ENCODE measurements at regions not wholly inside any gene's neighbourhood (a gene's known extent, or its start where the extent isn't known, plus 50 kb on each side); places are given as distances from the start of the nearest gene placed in this dataset.
A peak's percentile ranks its signal among the peaks of the same experiment; 100 is the strongest.

DNA sequence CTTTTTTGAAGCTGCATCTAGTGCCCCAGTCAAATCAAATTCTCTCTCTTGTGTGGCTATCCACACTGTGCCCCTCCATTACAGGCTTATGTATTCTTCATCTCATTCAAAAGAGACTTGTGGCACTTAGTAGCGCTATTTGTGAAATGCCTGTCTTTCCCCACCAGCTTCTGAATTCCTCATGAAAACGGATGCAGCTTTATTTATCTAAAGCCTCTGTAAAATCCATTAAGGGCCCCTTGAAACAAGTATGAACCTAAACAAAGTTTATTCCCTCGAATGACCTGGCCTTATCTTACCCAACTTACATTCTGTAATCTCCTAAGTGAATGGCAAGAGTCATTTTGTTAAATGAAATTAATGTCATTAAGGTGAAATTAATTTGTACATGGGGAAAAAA lies 417.4 kb upstream of the PIK3C3 start:
- no peak for DNase-seq

DNA sequence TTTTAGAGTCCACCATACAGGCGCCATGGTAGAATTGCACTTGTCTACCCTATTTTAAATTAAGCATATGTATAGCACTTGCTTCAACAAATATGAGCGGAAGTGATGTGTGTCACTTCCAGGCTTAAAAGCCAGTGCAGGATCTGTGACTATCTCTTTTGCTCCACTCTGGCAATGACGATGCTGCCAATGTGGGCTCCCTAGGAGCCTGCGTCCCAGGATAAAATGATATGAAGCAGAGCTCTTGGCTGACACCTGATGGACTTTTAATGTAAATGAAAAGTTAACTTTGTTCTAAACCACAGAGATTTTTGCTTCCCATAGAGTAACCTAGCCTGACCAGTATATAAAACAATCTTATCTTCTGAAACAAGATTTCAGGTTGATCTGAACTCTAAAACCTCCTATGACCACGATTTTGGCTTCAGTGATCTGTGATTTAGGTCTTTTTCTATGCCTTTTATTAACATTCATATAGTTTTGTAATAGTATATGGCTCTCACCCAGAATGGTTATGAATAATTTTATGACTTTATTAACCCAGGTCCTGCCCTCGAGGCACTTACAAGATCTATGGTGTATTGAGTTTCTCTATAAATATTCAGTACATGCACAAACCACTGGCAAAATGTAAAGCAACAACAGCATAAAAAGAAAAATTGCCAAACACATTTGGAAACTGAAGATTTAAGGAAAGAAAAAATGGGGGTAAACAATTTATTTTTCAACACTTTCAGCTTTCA lies 422.5 kb upstream of the PIK3C3 start:
- peak; percentile 21 to 55 for DNase-seq

DNA sequence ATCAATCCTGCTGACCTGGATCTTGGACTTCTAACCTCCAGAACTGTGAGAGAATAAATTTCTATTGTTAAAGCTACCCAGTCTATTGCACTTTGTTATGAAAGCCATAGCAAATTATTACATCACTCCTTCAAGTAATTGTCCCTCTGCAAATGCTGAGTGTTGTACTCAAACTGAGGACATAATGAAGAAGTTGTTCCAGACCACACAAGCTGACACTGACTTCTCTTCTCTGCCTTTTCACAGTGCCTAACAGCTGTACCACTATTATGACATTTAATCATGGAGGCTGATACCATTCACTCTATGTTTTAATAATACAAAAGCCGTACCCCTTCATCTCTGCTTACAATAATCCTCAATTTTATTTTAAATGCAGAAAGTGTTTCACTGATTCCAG lies 424.1 kb upstream of the PIK3C3 start:
- DNase-seq: no peak

DNA sequence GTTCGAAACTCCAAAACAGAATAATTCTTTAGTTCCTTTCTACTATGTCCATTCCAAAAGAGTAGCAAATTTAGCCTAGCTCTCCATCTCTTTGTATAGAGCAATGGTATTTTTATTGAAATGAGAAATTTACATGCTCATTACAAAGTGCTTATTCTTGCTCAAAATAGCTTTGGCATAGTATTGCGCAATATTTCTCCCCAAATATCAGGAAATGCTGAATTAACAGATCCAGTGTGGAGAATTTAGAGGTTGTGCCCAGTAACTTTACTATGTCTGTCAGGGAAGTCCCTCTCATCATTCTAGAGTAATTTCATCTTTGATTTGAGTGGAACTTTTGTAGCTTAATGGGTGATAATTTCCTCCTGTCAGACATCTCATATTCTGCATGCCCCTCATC lies 425.9 kb upstream of the PIK3C3 start:
- no peak for DNase-seq

DNA sequence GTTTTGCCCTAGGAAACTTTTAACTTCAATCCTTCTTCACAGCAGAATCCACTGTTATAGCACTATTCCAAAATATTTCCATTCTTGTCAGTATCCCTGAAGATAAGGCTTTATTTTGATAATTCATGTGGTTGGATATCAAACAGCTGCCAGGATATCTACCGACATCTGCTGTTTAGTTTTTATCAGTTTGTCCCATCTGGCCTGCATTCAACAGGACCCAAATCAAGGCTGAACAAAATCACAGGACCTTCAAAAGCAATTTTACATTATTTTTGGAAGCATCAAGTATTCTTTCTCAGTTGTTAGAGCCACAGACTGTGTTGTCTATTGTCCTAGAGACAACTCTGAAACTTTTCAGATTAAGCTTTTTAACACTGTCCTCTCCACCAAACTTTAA lies 429.0 kb upstream of the PIK3C3 start:
- DNase-seq: no peak

DNA sequence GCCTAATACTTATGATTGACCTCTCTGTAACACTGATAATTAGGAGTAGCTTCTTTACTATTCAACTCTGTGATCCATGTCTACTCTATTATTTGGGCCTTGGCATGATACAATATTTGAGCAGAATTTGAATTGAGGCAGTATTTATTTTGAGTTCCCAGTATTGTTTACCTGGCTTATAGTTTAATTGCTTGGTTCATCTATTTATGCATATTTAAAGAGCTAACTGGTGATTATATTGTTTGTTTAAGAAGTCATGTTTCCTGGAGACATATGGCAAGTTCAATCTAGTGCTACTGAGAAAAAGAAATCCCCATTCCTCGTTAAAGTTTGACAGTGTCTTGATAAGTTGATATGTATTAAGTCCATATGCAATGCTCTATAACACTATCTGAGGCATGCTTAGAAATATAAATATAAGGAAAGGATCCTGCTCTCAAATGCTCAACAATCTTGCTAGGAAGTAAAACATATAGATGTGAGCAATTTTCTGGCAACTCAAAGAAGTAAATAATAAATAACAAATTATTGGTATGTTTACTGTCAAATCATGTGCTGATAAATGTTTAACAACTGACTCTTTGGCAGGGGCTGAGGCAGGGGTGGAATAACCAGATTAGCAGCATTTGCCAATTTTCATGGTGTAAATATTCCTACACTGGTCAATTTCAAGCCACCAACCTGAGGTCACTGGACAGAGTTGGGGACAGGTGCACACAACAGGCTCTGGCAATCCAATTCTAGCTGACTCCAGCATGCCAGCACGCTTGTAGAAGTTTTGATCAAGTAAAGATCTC lies 430.2 kb upstream of the PIK3C3 start:
- no peak for DNase-seq

DNA sequence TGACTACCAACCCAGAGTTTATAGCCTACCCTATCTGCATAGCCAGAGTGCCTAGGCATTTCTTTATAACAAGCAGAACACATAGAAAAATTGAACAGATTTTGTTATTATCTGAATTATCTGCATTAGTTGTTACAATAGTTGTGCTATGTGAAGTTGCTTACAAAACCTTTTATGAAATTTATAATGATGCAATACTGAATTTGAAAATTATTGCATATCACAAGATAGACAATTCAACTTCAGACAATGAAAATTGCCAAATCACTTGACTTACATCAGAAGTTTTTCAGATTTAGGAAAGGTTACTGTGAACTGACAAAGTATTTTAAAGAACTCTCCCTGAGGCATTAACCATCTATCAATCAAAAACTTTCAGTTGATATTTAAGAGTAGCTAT lies 437.9 kb upstream of the PIK3C3 start:
- DNase-seq: no peak

DNA sequence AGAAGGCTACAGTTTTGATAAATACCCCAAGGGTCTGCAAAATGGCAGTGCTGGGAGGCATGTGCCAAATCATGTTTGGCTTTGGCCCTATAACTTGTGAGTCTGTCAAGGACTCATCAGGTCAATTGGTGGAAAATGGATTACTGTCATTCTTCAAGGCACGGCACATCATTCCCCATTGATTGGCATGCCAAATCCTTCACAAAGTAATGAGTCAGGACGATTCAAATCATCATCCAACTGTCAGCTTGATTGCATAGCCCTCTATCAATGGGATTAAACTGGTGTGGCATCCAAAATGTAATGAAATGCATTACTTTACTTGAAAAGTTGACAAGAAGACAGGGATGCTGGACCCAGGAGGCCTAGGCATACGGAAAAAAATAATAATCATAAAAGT lies 441.6 kb upstream of the PIK3C3 start:
- DNase-seq: no peak

DNA sequence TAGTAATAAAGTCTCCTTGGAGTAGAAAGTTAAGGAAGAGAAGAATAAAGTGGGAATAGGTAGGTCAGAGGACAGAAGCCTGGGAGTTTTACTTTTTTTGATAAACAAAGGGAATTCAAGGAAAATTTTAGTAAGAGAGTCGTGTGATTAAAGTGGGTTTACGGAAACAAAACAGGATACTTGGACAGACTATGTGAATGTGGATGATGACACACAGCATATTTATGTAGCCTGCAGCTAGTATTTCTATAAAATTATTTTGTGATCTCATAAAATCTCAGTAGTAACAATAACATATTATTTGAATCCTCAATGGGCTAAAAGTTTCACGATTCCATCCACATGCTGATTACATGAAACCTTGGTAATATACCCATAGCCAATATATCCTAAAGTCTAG lies 450.7 kb upstream of the PIK3C3 start:
- DNase-seq: no peak

DNA sequence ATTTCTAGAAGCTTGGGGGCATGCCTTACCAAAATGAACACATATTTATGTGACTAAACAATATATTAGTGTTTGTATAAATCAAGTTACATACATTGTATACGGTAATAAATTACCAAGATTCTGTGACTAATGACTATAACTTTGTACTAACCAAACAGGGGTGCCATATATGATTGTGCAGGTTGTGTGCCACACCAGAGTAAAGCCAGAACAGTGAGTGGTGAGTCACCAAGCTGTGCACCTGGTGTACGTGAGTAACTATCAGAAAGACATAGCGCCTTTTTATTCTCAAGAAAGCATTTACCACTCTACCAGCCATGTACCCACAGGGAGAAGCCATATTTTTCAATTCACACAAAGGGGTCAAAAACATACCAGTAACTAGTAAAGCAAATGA lies 453.2 kb upstream of the PIK3C3 start:
- no peak for DNase-seq

DNA sequence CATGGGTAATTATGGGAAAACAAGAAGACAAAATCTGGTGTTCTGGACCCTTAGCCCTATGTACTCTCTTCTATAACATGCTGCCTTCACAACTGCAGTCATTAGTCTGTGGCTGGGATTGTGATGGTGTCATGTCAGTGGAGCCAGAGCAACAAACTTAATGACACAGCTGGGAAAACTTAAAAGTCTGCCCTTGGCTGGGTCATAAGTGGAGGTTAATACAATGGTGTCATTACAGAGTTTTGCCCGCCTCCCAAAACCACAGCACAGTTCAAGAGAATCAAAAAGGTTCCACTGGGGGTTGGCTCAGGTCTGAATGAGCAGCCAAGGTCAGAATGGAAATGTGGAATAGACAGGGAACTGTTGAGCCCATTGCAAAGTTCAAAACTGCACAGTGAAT lies 455.7 kb upstream of the PIK3C3 start:
- no peak for DNase-seq

DNA sequence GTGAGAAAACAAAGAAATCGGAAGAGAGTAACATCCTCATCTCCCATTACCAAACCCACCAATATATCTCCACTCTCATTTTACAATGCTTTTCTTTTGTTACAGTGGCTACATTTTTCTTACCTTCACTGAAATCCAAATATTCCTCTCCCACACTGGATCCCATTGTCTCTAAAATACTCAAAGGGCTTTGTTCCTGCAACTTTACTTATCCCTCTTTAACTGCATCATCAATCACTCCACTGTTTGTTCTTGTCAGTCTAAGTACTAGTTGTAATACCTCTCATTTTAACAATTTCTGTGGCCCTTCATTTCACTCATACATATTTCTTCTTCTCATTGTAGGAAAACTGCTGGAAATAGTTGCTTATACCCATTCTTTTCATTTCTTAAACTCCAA lies 464.2 kb upstream of the PIK3C3 start:
- no peak for DNase-seq

DNA sequence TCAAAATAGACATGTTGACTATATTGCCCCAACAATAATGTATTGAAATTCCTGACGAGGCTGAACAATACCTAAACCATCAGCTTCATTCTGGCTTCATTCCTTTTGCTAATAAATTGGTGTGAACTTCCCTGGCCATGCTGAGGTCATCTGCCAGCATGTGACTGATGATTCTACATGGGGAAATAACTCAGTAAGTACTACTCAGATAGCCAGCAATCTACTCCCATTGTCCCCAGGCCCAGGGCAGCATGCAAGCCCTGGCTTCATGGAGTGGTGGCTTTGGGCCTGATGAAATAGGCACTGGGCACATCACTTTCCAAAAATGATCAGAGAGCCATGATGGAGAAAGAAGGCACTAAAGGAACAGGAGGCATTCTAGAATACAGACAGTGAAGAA lies 468.5 kb upstream of the PIK3C3 start:
- no peak for DNase-seq

DNA sequence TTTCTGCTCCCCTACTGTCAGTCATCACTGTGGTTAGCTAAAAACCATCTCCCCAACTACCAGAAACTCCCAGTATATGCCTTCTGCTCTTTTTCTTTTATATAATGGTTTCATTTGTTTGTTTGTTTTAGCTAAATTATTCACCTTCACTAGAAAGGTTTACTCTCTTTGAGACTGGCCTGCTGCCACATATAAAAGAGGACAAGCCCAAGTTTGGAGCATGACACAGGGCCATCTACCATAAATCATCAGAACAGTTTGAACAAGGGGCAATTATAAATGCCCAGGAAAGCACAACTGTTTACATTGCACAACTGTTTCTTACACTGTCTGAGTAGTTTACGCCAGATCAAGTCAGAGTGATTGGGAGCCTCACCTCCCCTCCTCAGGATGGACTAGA lies 471.0 kb upstream of the PIK3C3 start:
- DNase-seq: no peak

DNA sequence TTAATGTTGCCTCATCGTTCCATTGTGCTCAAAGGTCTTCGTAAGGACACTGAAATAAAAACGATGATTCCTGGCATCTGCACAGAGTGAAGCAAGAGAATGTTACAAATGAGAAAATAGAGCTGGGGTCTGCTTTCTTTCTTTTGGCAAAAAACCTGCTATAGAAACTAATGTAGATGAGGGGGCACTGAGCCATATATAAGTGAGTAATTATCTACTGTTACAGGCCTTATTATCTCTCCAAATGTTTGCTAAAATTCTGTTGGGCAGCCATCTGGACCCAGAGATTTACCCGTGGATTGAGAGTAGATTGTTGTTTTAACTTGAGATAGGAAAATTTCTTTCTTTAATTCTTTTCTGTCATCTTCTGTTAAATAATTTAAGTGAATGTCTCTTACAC lies 472.5 kb upstream of the PIK3C3 start:
- DNase-seq: no peak

DNA sequence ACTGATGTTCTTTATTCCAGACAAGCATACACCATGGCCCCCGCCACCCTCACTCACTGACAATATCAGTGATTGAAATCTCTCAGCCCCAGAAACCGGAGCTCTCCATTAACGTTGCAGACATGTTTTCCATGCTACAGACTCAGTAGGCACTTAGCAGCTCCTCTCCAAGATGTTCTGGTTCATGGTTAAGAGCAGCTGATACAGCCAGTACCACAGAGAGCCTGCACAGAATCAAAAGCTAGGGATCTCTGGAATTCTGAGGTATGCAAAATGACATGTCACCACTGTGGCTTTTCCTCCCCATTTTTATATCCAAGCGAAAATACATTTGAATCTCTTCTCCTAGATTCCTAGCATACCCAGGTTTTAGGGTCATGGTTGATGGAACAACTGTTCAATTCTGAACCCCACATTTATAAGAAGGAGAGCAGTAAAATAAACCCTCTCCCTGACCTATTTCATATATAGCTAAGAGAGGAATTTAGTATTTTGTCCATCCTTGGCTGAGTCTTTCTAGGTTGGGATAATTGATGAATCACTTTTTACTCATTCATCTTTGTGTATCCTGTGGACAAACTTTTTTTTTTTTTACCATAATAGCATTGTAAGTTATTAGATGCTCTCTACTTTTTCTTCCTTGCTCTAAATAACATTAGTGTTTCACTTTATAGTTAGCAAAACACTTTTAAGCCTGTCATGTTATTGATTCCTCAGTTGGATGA lies 488.4 kb upstream of the PIK3C3 start:
- DNase-seq: no peak

DNA sequence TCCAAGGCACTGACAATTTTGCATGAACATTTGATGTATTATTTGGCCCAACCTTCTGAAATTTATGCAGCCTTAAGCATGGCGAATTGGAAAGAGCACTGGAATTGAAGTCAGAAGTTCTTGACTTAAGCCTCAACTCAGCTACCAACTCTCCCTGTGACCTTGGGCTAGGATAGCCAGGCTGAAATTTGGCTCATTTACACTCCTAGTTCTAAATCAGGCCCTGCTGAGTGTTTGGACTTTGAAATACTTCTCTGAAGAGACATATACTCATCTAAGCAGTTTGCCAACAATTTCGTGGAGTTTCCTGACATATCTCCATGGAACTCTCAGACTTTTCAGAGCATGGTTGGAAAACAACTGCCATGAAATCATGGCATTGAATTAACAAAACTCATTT lies 489.6 kb upstream of the PIK3C3 start:
- no peak for DNase-seq

DNA sequence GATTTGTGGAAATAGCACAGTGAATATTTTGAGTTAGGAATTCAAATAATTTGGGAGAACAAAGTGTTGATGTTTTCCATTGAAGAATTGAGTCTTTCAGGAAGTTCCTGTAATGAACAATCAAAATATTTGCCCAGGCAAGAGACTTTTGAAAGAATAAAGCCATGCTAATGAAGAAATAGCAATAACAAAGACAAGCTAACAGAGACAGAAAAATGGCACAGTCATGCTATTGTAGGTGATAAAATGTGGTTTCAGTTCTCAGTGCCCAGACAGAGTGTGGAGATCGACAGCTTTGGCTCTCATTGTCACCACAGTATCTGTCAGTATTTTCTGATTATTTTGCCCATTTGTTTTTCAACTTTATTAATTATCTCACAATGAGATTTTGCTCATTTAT lies 490.8 kb upstream of the PIK3C3 start:
- no peak for DNase-seq

DNA sequence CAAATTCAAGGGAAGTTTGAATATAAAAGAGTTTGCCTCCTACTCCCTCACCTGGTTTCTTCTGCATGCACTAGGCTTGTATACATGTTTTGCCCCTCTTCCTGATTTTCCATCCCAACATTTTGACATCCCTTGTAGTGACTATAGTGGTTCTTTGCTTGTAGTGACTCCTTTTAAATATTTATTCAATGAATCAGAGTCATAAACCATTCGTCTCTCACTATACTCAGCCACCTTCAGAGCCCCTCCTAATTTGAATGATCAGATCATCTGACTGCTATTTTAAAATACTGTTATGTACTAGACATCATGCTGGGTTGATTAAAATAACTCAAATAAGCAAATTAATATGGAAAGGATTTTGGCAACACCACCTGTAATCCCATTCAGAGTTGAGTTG lies 492.1 kb upstream of the PIK3C3 start:
- DNase-seq: no peak

DNA sequence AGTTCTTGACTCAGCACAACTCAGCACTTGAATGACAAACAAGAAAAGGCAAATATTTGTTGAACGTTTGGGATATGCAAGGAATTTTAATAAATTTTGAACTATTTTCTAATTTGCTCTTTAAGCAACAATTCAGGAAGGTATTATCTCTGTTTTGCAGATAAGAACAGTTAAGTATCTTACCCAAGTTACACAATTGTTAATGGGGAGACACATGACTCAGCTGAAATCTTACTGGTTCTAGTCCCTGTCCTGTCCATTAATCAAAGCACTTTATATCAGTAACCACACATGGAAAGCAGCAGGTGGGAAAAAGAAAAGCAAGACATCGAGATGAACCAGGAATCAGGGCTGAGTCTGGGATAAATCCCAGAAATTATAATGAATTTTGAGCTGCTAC lies 493.9 kb upstream of the PIK3C3 start:
- no peak for DNase-seq

DNA sequence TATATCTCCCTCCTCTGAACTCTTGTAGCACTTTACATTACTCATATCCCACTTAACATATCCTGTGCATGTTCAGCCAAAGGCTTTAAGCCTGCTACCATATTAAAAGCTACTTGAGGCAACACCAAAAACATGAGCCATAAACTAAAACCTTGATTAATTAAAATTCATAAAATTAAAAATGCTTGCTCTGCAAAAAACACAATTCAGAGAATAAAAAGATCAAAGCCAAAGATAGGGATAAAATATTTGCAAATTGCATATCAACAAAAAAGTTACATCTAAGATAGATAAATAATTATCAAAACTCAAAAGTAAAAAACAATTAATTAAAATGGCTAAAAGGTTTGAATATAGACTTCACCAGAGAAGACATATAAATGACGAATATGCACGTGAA lies 495.4 kb upstream of the PIK3C3 start:
- DNase-seq: no peak

DNA sequence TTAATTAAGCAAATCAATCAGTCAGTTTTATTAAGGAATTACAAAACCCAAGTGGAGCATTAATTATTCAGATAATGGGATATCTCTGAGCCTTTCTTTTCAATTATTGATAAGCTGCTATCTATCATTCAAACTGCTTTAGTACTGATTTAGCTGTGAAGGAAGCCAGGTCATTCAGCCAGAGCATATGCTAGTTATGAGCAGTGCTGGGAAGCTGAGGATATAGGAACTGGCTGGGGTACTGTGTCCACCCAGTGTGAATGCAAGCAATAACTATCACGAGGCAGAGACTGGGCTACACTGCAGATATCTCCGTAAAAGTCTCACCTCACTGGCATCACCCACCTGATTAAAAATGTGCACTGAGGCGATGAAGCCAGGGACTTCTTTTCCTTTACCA lies 496.7 kb upstream of the PIK3C3 start:
- no peak for DNase-seq

DNA sequence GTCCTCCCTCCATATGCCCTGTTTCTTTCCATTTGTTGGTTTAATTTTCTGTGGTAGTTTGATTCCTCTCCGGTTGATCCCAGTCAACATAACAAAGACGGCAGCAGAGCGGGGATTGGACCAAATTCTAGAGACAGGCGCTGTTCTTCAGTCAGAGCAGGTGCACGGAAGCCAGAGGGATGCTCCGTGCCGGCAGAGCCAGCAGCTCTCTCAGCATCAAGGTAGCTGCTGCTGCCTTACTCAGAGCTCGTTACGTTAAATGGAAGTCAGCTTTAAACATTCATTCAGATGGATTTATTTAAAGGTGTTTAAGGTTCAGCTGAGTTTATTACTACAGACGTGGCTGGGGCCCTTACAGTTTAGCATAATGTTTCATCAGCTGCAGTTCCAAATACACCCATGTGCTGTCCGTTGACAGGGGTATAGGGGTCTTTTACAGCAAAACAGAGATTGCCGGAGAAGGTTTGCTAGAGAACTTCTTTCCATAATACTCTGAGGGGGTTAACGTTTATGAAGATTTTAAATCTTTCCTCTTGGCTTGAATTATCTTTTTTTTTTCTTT lies 497.2 kb upstream of the PIK3C3 start:
- DNase-seq: no peak

DNA sequence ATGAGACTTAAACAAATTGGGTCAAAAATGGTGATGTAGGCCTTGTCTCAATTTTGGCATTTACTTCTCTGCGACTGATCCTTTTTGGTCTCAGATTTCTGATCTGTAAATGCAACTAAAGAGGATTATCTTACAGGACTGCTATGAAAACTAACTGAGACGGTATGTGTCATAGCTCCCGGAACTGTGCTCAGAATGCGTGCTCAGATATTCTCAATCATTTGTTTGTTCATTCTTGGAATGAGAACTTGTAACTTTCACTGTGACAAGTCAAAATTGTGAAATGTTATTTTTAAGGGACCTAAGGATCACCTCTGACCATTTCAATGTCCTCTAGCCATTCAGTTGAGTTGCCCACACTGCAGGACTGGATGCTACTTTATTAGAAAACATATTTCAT lies 498.2 kb upstream of the PIK3C3 start:
- no peak for DNase-seq
